ENCODE measurements at regions not wholly inside any gene's neighbourhood (a gene's known extent, or its start where the extent isn't known, plus 50 kb on each side); places are given as distances from the start of the nearest gene placed in this dataset.

- no peak for TF ChIP-seq CTCF (IDR thresholded peaks at IDR 0.05; ENCODE audit: insufficient read depth, low read length)
- TF ChIP-seq SPI1 (IDR thresholded peaks at IDR 0.05; ENCODE audit: borderline replicate concordance, low read depth) = no peak
- TF ChIP-seq POLR2AphosphoS5 (IDR thresholded peaks at IDR 0.05; ENCODE audit: low read depth) = no peak
Observed at GRCh38 chr3:81864272-81864671, 102.8 kb upstream of the GBE1 start.

All from HL-60 (cell line).